Heart left ventricle (tissue), 13 donors: ENCODE measurements at regions not wholly inside any gene's neighbourhood (a gene's known extent, or its start where the extent isn't known, plus 50 kb on each side); places are given as distances from the start of the nearest gene placed in this dataset.

Experiments
- CTCF ChIP-seq, 12 donors: fragments of 200-600 bp; sonication (generic) in 4 of 12; IDR thresholded peaks; one replicate each; pipeline versions ENCODE4 v1.5.0 to v1.8.0; 2018 to 2022; ENCODE audit warnings: antibody characterized with exemption in 12 of 12, mild to moderate bottlenecking in 5 of 12
- POLR2A ChIP-seq, 2 donors: fragments of 450-650 bp; IDR thresholded peaks; one replicate each; pipeline ENCODE4 v1.6.1; 2017; ENCODE audit warnings: antibody characterized with exemption in 2 of 2, mild to moderate bottlenecking in 2 of 2, moderate library complexity in 2 of 2
- donor health status: ischemic (EF 13 %, LVEDD 7.1; RV severe dilation, severe dysfunction).
- donor health status: DM: no; HTN: yes; CAD: no.
- donor health status: DM: no; HTN: no; CAD: no.
- donor health status: ischemic (EF 25% LVEDD 6.9; RV normal size, moderate dysfunction).
- donor health status: ischemic (EF 25% LVEDD 5.7; RV mildly dilated, moderate dysfunction).
- donor health status: ischemic (EF 35%, LVEDD 5.7; RV mildly dilated, moderate dysfunction).
- donor health status: nonischemic (EF 11% LVEDD 7.7; RV severe dilation, severe dysfunction).
- donor health status: DM: yes; HTN: yes; CAD: no.
- donor health status: PGD.
- donor health status: ischemic (EF 29% LVEDD 5.4; RV normal size, mild dysfunction).
- donor health status: nonischemic (EF 23%, LVEDD 6.1; RV moderate dilation, normal function).

- no peak for TF ChIP-seq CTCF (IDR thresholded peaks at IDR 0.05)
- TF ChIP-seq POLR2A (IDR thresholded peaks at IDR 0.05) = no peak
Measured at GRCh38 chr9:23372703-23373102, 453.3 kb downstream of the ELAVL2 start.
